GM12874 (cell line): ENCODE measurements at regions not wholly inside any gene's neighbourhood (a gene's known extent, or its start where the extent isn't known, plus 50 kb on each side); places are given as distances from the start of the nearest gene placed in this dataset.

Experiments used
- TF ChIP-seq, protein P1 (sequence below): IDR thresholded peaks from 2 replicates; pipeline ENCODE4 v1.5.1; 2011; ENCODE audit warnings: low read depth, mild to moderate bottlenecking, control low read depth, low read length, moderate library complexity; ENCODE audit not compliant: insufficient read depth

DNA sequence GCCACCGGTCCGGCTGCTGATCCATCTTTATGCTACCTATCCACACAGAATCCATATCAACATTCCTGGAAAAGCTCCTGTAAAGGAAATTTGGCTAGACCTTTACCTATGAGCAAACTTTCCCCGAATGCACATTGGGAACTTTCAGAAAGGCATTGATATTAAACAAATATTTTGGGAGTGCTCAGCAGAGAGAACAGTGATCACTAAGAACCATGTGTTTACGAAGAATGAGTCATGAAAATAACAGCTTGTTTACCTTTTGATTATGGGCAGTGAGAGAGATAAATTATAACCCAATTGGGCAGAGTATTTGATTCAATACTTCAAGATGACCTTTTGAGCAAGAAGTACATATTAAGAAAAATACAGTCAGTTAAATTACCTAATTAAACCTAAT, 189.7 kb upstream of the CDH2 start:
- TF ChIP-seq, protein P1, sequence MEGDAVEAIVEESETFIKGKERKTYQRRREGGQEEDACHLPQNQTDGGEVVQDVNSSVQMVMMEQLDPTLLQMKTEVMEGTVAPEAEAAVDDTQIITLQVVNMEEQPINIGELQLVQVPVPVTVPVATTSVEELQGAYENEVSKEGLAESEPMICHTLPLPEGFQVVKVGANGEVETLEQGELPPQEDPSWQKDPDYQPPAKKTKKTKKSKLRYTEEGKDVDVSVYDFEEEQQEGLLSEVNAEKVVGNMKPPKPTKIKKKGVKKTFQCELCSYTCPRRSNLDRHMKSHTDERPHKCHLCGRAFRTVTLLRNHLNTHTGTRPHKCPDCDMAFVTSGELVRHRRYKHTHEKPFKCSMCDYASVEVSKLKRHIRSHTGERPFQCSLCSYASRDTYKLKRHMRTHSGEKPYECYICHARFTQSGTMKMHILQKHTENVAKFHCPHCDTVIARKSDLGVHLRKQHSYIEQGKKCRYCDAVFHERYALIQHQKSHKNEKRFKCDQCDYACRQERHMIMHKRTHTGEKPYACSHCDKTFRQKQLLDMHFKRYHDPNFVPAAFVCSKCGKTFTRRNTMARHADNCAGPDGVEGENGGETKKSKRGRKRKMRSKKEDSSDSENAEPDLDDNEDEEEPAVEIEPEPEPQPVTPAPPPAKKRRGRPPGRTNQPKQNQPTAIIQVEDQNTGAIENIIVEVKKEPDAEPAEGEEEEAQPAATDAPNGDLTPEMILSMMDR: no peak

DNA sequence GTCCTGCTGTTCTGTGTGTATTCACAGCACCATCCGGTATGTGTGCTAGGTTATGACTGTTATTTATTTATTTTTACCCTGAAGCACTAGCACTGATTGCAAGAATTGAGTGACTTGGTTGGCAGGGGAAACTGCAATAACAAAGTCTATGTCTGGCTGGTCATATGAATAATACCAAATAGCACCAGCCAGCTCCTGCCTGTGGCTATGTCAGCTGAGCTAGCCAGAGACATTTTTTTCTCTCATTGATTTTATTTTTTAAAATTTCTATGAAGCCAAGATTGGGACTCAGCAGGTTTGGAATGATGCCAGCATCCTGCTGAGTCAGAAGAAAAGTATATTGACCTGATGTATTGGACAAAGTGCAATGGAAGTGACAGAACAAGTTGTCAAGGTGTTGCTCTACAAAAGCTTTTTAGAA, 188.5 kb upstream of the CDH2 start:
- TF ChIP-seq, protein P1: no peak

DNA sequence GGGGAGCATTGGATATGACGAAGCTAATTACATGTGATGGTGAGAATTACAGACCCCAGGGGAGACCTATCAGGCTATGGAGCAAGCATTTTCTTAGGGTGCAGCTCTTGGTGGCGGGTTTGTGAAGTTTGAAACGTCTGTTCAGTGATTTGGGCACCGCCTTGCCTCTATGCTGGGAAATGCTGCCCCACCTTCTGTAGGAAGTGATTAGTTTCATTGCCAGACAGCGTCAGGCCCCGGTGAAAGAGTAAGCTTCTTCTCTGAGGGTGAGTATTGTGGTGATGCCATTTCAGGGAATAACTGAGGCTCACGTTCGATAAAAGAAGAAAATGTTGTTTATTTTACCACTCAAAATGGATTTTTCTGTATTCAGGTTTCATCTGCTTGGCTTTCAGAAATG, 186.2 kb upstream of the CDH2 start:
- TF ChIP-seq, protein P1: no peak

DNA sequence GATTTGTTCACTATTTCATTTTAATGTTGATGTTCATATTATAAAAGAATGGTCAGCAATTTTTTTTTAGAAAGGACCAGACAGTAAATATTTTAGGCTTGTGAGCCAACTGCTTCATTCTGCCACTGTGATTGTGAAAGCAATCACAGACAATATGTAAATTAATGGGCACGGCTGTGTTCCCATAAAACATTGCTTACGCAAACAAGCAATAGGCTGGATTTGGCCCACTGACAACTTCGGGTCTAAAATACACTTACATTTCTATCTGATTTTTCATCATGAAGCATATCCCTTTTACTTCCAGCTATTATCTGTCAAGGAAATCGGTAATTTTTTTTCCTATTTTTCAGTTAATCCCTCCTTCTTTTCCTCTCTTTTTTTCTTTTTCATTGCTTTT, 182.2 kb upstream of the CDH2 start:
- TF ChIP-seq, protein P1: no peak

DNA sequence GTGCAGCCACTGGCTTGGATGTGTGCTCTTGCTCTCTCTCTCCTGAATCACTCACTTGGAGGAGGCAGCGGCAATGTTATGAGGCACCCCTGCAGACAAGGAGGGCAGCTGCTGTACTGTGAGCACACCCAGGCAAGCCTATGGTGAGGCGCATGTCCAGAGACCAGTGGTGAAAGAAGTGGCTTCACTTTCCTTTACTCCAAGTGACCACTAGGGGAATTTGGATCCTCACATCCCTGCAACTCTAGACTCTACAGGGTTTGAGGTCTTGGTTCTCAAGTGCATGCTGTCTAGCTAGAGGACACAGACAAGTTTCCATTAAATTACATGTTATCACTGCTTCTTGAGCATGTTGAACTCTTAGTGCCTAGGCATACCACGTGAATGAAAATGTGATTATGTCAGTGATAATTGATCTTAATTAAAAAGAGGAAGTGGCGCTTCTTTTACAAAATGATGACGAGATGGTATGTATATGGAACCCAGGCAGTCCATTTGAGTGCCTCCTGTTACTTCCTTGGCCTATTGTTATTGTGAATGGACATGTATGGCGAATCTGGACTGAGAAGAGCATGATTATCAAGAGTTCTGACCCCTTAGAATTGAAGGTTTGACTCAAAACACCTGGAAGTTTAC, 181.0 kb upstream of the CDH2 start:
- TF ChIP-seq, protein P1: no peak

DNA sequence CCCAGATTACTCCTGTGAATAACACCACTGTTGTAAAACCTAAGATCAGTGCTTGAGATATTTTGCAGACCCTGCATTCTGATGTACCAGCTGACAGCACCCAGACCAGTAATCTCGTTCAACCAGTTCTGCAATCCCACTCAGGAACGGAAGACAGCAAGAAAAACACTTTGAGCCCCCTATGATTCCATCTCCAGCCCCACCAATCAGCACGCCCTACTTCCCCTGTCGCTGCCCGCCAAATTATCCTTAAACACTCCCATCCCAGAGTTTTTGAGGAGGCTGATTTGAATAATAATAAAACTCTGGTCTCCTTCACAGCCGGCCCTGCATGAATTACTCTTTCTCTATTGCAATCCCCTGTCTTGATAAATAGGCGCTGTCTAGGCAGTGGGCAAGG, 173.9 kb upstream of the CDH2 start:
- TF ChIP-seq, protein P1: no peak

DNA sequence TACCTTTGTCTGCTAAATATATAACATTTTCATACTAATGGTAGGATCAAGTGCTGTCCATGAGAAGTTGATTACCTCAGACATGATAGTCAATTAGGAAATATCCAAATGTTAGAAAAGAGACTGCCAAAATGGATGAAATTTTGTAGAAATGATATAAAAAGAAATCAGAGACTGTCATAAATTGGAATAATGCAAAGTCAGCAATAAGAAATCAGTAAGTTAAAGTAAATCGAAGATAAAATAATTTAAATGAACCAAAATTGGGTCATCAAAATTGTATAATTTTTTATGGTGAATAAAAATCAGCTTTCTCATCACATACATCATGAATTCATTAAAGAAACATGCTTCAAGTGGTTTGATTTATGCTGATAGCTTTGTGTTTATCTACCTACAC, 165.3 kb upstream of the CDH2 start:
- TF ChIP-seq, protein P1: no peak
